ENCODE measurements at regions not wholly inside any gene's neighbourhood (a gene's known extent, or its start where the extent isn't known, plus 50 kb on each side); places are given as distances from the start of the nearest gene placed in this dataset.

DNA sequence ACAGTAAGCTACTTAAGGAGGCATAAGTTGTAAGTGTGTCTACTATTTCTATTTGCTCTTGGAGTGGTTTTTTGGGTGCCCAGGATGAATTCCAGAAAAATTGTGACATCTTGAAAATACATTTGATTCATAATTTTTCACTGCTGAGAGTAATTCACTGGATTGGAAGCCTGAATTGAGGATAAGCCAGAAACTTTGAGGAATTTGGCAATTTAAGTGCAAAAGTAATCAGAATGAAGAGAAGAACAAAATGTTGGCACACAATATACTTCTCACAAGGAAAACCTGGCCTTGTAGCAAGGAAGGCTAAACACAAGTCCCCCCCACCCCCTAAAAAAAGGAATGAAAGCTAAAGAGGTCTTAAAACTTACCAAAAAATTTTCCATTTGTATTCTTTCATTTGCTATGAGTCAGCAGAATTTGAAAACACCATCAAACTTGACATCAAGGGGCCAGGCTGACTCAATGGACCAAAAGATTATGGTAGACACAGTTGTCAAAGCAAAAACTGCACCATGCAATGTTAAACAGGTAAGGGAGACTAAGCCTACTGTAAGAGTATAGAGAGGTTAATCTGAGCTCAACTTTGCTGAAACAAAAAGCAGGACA lies 840.0 kb downstream of the FRK start (continued):
- TF ChIP-seq, protein P1, sequence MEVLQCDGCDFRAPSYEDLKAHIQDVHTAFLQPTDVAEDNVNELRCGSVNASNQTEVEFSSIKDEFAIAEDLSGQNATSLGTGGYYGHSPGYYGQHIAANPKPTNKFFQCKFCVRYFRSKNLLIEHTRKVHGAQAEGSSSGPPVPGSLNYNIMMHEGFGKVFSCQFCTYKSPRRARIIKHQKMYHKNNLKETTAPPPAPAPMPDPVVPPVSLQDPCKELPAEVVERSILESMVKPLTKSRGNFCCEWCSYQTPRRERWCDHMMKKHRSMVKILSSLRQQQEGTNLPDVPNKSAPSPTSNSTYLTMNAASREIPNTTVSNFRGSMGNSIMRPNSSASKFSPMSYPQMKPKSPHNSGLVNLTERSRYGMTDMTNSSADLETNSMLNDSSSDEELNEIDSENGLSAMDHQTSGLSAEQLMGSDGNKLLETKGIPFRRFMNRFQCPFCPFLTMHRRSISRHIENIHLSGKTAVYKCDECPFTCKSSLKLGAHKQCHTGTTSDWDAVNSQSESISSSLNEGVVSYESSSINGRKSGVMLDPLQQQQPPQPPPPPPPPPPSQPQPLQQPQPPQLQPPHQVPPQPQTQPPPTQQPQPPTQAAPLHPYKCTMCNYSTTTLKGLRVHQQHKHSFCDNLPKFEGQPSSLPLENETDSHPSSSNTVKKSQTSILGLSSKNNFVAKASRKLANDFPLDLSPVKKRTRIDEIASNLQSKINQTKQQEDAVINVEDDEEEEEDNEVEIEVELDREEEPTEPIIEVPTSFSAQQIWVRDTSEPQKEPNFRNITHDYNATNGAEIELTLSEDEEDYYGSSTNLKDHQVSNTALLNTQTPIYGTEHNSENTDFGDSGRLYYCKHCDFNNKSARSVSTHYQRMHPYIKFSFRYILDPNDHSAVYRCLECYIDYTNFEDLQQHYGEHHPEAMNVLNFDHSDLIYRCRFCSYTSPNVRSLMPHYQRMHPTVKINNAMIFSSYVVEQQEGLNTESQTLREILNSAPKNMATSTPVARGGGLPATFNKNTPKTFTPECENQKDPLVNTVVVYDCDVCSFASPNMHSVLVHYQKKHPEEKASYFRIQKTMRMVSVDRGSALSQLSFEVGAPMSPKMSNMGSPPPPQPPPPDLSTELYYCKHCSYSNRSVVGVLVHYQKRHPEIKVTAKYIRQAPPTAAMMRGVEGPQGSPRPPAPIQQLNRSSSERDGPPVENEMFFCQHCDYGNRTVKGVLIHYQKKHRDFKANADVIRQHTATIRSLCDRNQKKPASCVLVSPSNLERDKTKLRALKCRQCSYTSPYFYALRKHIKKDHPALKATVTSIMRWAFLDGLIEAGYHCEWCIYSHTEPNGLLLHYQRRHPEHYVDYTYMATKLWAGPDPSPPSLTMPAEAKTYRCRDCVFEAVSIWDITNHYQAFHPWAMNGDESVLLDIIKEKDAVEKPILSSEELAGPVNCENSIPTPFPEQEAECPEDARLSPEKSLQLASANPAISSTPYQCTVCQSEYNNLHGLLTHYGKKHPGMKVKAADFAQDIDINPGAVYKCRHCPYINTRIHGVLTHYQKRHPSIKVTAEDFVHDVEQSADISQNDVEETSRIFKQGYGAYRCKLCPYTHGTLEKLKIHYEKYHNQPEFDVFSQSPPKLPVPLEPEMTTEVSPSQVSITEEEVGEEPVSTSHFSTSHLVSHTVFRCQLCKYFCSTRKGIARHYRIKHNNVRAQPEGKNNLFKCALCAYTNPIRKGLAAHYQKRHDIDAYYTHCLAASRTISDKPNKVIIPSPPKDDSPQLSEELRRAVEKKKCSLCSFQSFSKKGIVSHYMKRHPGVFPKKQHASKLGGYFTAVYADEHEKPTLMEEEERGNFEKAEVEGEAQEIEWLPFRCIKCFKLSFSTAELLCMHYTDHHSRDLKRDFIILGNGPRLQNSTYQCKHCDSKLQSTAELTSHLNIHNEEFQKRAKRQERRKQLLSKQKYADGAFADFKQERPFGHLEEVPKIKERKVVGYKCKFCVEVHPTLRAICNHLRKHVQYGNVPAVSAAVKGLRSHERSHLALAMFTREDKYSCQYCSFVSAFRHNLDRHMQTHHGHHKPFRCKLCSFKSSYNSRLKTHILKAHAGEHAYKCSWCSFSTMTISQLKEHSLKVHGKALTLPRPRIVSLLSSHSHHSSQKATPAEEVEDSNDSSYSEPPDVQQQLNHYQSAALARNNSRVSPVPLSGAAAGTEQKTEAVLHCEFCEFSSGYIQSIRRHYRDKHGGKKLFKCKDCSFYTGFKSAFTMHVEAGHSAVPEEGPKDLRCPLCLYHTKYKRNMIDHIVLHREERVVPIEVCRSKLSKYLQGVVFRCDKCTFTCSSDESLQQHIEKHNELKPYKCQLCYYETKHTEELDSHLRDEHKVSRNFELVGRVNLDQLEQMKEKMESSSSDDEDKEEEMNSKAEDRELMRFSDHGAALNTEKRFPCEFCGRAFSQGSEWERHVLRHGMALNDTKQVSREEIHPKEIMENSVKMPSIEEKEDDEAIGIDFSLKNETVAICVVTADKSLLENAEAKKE (CRISPR knock-in tag; IDR thresholded peaks at IDR 0.05) = no peak
- TF ChIP-seq, protein P2, sequence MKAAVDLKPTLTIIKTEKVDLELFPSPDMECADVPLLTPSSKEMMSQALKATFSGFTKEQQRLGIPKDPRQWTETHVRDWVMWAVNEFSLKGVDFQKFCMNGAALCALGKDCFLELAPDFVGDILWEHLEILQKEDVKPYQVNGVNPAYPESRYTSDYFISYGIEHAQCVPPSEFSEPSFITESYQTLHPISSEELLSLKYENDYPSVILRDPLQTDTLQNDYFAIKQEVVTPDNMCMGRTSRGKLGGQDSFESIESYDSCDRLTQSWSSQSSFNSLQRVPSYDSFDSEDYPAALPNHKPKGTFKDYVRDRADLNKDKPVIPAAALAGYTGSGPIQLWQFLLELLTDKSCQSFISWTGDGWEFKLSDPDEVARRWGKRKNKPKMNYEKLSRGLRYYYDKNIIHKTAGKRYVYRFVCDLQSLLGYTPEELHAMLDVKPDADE (IDR thresholded peaks at IDR 0.05) = no peak
- no peak for TF ChIP-seq EZH2 (IDR thresholded peaks at IDR 0.05; ENCODE audit: low read depth, unreplicated experiment)
- TF ChIP-seq CREB1 (CRISPR knock-in tag; IDR thresholded peaks at IDR 0.05; ENCODE audit: low read depth) = no peak
- TF ChIP-seq STAT1 (IDR thresholded peaks at IDR 0.05; ENCODE audit: unreplicated experiment) = no peak
- TF ChIP-seq, protein P3, sequence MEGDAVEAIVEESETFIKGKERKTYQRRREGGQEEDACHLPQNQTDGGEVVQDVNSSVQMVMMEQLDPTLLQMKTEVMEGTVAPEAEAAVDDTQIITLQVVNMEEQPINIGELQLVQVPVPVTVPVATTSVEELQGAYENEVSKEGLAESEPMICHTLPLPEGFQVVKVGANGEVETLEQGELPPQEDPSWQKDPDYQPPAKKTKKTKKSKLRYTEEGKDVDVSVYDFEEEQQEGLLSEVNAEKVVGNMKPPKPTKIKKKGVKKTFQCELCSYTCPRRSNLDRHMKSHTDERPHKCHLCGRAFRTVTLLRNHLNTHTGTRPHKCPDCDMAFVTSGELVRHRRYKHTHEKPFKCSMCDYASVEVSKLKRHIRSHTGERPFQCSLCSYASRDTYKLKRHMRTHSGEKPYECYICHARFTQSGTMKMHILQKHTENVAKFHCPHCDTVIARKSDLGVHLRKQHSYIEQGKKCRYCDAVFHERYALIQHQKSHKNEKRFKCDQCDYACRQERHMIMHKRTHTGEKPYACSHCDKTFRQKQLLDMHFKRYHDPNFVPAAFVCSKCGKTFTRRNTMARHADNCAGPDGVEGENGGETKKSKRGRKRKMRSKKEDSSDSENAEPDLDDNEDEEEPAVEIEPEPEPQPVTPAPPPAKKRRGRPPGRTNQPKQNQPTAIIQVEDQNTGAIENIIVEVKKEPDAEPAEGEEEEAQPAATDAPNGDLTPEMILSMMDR (conservative IDR thresholded peaks at IDR 0.05; ENCODE audit: low read depth in 2 of 2) = no peak

All from GM23338 (cell line).